HL-60 (cell line): ENCODE measurements at regions not wholly inside any gene's neighbourhood (a gene's known extent, or its start where the extent isn't known, plus 50 kb on each side); places are given as distances from the start of the nearest gene placed in this dataset.

Experiments used
- GABPA ChIP-seq: IDR thresholded peaks from 2 replicates; pipeline ENCODE4 v1.6.1; 2012; ENCODE audit warnings: low read depth
- POLR2AphosphoS5 ChIP-seq: IDR thresholded peaks from 2 replicates; pipeline ENCODE4 v1.6.1; 2012; ENCODE audit warnings: low read depth
- REST ChIP-seq: IDR thresholded peaks from 2 replicates; pipeline ENCODE4 v1.6.1; 2012; ENCODE audit warnings: low read depth; ENCODE audit not compliant: insufficient replicate concordance
- SPI1 ChIP-seq: IDR thresholded peaks from 2 replicates; pipeline ENCODE4 v1.6.1; 2012; ENCODE audit warnings: low read depth, mild to moderate bottlenecking, borderline replicate concordance
- TF ChIP-seq, protein P1 (sequence below): IDR thresholded peaks from one replicate; pipeline ENCODE4 v1.5.1; 2011; ENCODE audit warnings: low read length, control low read depth, inconsistent platforms; ENCODE audit not compliant: insufficient read depth

DNA sequence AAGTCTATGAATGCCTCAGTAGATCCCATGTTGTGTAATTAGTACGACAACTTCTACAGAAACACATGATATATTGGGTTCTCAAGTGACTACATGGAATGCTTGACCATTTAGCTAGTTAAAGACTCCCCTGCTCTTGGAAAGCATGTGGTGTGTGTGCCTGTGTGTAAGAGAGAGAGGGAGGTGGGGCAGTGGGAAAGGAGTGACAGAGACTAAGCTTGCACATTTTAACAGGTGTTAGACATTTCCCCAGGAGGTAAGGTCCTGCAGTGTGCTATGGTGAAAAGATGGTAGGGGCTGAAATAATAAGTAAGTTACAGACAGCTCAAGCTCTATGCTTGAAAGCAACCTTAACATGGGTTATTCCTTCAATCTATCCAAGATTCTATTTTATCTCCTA is 241.7 kb upstream of the GHITM start:
- TF ChIP-seq, protein P1, sequence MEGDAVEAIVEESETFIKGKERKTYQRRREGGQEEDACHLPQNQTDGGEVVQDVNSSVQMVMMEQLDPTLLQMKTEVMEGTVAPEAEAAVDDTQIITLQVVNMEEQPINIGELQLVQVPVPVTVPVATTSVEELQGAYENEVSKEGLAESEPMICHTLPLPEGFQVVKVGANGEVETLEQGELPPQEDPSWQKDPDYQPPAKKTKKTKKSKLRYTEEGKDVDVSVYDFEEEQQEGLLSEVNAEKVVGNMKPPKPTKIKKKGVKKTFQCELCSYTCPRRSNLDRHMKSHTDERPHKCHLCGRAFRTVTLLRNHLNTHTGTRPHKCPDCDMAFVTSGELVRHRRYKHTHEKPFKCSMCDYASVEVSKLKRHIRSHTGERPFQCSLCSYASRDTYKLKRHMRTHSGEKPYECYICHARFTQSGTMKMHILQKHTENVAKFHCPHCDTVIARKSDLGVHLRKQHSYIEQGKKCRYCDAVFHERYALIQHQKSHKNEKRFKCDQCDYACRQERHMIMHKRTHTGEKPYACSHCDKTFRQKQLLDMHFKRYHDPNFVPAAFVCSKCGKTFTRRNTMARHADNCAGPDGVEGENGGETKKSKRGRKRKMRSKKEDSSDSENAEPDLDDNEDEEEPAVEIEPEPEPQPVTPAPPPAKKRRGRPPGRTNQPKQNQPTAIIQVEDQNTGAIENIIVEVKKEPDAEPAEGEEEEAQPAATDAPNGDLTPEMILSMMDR, result no peak
- no peak for TF ChIP-seq POLR2AphosphoS5
- no peak for TF ChIP-seq REST
- TF ChIP-seq GABPA, result no peak
- TF ChIP-seq SPI1, result no peak
